NCI-H748 treated with DMSO at 0.1 percent for 48 hours (cell line): ENCODE measurements at regions not wholly inside any gene's neighbourhood (a gene's known extent, or its start where the extent isn't known, plus 50 kb on each side); places are given as distances from the start of the nearest gene placed in this dataset.

ENCODE experiments used
- DNase-seq: peaks from one replicate; lab custom pipeline; 2025; lab: John Stamatoyannopoulos, UW

- DNase-seq: no peak
These were observed 889.3 kb upstream of the CELF2 start for GRCh38 chr10:10128387-10128786.

DNA sequence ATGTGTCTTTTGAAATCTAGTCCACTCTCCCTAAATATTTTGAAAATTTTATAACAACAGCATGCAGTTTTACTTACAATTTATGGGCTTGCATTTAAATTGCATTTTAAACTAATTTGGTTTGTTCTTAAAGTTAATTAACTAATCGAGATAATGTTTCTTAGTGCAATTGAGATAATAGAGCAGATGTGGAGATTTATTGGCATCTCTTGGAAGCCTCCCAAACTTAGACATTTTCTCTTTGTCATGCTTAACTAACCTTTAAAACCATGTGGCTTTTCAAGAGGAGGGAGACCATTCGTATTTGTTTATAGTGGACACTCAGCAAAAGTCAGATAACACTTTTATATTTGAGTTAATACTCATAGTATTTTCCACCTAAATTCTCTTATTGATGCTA, 887.0 kb upstream of the CELF2 start:
- no peak for DNase-seq

GRCh38 chr10:10132009-10132408, 885.7 kb upstream of the CELF2 start:
- DNase-seq: no peak

DNA sequence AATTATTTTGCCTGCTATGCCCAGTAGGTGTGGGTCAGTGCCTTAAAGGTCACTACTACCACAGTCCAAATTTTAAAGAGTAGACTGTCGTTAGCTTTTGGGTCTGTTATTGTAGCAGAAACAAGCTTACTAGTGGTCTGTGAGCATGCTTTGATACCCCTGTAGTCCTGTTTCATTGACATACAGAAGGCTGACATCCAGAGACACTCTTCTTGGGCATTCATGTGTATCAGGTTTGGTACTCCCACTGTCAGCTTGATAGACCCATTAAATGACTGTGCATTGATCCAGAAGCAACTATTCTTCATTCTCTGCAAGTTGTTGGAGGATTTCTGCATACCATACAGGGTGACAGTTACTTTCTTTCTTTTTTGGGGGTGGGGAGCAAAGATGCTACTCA, 884.4 kb upstream of the CELF2 start:
- DNase-seq: no peak

GRCh38 chr10:10138685-10139084, 879.0 kb upstream of the CELF2 start:
- DNase-seq: no peak

DNA sequence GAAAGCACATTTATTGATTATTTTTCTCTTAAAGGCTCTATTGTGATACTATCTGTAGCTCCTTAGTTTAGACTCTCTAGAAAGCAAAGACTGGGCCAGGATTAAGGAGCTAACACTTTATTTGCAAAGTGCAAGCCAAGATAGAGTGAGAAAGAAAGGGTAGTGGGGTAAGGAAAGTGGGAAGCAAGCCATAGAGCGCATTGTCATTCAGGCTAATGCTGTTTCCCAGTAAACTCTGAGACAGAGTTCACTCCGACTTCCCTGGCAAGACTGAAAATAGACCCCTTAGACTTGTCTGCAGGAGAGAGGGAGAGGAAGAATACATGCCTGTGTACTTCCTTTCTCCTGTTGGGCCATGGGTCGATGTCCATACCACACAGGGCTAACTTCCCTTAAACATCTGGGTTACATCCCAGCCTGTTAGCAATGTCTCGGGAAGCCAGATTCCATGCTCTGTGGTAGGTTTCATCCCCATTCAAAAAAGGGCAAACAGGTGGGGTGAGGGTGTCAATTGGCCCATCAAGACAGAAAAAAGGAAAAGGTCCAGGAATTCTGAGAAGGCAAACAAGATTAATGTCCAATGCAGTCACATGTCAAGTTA, 875.8 kb upstream of the CELF2 start:
- no peak for DNase-seq

DNA sequence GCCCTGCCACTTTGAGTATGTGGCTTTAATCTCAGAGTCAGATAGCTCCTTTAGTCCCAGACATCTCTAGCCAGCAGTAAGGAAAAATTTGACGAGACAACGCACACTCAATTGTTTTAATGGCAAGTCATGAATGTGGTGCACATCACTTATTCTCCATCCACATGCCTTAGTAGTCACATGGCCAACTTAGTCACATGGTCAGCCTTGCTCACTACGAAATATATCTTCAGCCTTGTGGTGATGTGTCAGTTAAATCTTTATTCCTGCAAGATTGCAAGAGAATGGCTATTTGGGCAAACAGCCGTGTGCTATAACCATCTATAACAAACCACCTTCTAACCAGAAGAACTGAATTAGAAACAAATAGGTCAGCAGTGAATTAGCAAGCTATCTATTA, 871.1 kb upstream of the CELF2 start:
- no peak for DNase-seq

- DNase-seq: no peak
These were observed 867.8 kb upstream of the CELF2 start for GRCh38 chr10:10149899-10150298.

- DNase-seq: no peak
These were observed 860.6 kb upstream of the CELF2 start for GRCh38 chr10:10156917-10157600.

DNA sequence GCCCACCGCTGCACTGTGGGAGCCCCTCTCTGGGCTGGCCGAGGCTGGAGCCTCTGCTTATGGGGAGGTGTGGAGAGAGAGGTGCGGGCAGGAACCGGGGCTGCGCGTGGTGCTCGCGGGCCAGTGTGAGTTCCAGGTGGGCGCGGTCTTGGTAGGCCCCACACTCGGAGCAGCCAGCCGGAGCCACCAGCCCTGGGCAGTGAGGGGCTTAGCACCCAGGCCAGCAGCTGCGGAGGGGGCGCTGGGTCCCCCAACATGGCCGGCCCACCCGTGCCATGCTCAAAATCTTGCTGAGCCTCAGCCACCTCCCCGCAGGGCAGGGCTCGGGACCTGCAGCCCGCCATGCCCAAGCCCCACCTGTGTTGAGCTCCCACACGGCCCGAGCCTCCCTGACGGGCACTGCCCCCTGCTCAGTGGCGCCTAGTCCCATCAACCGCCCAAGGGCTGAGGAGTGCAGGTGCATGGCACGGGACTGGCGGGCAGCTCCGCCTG, 856.8 kb upstream of the CELF2 start:
- no peak for DNase-seq

- no peak for DNase-seq
These were observed 852.8 kb upstream of the CELF2 start for GRCh38 chr10:10164848-10165247.

- DNase-seq: no peak
These were observed 852.3 kb upstream of the CELF2 start for GRCh38 chr10:10165415-10165814.

DNA sequence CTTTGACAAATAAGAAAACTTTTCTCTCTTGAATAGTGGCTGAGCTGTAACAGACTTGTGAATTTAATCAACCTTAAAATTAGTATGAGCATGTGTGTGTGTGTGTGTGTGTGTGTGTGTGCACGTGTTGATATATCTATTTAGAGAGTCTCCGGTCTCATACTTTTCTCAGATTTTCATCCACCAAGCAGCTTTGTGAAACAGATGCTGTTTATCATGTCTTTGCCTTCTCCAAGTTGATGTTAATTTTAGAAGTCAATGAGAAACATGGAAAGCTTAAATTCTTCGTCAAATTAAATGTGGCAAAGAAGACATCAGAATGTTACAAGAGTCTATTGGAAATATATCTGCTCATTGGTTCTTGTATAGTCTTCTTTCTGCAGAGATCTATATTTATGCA, 839.2 kb upstream of the CELF2 start:
- DNase-seq: no peak

DNA sequence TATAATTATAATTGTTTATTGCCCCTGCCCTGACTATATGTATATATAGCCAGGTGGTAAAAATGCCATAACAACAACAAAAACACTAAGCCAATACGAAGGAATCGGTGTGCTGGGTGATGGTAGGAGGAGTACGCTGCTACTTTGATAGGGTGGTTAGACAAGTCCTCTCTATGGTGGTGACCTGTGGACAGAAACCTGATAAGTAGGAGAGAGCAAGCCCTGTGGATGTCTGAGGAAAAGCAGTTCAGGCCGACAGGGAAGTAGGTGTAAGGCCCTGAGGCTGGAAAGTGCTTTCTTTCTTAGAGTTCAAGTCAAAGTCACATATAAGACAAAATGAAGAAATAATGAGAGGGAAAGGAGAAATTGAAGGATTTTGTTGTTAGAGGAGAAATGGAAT, 823.8 kb upstream of the CELF2 start:
- no peak for DNase-seq

GRCh38 chr10:10196701-10197100, 821.0 kb upstream of the CELF2 start:
- DNase-seq: no peak

DNA sequence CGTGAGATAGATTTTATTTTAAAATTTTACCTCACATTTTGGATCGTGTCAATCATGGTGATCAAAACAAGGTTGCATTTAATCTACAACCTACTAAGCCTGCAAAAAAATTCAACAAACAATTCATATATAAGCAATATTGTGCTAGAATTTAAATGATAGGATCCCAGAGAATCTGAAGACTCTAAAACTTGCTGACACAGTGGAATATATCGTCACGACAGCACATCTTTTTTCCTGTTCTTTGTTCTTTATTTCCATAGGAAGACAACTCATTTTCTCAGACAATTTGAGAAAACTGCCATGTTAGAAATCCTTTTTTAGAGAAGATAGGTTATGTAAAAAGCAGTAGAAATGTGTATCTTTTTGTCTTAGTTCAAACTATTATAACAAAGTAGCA, 820.2 kb upstream of the CELF2 start:
- no peak for DNase-seq

- DNase-seq: no peak
These were observed 819.3 kb upstream of the CELF2 start for GRCh38 chr10:10198363-10198762.

GRCh38 chr10:10204415-10204814, 813.3 kb upstream of the CELF2 start:
- DNase-seq: no peak

DNA sequence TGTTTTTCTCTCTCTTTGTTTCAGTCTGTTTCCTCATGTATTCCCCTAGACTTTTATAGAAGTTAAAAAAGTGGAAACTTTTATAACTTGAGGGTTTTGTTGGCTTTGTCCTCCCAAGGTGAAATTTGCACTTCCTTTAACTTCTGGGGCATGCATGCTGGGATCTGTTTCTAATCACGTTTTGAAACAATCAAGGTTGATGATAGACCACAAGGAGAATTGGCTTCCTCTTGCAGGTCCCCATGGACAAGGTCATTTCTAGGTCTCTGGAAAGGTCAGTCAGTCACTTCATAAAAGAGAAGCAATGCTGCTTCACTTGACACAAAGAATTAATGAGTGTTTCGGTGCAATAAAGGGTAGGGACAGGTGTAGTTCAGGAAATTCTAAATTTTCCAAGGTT, 811.8 kb upstream of the CELF2 start:
- DNase-seq: no peak

DNA sequence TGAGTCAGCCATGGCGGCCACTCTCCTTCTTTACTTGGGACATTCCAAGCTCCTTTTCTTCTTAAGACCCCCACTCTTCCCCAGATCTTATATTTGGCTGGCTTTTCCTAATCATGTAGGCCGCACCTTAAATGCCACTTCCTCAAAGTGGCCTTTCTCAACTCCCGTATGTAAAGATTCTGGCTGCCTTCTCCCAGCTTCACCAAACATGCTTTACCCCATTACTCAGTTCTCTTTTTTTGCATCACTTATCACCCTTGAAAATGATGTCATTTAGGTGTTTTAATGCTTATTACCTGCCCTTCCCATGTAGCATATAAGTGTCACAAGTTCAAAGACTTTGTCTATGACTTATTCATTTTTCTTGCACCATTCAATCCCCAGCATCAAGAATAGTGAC, 810.1 kb upstream of the CELF2 start:
- DNase-seq: no peak

DNA sequence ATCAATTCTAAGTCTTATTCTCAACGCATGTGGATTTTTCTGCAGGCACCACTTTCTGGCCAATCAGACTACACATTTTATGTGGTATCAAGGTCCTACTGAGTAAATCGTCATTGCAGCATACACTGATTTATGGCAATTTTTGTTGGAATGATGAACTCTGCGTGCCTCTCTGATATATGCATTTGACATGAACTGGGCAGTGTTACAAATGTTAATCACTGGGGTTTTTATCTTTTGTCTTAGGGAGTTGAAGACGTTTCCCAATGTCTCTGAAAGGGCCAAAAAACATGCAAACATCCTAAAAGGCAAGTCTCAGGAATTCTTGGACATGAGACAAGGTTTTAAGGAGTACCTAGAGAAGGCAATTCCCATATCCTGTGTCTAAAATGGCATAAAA, 809.5 kb upstream of the CELF2 start:
- no peak for DNase-seq

- DNase-seq: no peak
These were observed 808.5 kb upstream of the CELF2 start for GRCh38 chr10:10209167-10209566.

DNA sequence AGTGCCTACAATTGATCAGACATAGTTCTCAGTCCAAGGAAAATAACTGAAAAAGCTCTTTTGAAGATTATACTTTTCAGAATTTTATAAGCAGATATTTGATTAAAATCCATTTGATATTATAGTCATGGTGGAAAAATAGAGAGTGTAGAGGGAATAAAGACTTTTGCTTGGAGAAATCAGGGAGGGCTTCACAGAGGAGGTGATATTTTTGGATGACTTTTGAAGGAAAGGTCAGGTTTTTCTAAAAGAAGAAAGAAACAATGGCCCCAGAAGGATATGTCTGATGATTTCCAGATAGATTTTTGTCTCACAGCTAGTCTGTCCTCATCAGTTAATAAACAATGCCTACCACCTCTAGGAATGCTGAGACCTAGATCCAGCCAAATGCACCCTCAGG, 806.3 kb upstream of the CELF2 start:
- no peak for DNase-seq

DNA sequence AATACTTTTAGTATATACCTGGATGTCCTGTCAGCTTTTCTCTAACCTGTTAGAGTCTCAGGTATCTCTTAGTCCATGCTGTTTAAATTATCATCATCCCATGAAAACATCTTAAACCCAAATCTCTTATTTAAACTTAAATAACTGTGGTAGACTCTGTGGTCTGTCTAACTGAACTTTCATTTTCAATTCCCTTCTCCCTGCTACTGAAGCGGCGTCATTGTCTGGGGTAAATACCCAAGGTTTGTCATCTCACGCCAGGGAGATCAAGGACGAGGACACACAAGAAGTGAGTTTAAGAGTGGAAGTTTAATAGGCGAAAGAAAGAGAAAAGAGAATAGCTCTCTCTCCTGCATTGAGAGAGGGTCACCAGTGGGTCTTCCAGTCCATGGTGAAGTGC, 804.4 kb upstream of the CELF2 start:
- no peak for DNase-seq
